Body of pancreas (tissue), 4 donors: ENCODE measurements at regions not wholly inside any gene's neighbourhood (a gene's known extent, or its start where the extent isn't known, plus 50 kb on each side); places are given as distances from the start of the nearest gene placed in this dataset.
"Not testable (repeated sequence)": the region's sequence is repeated elsewhere in the genome, so short reads cannot be mapped to it uniquely, and the experiment has no call there.

Experiments used
- ATAC-seq: fragments of 150-250 bp; one replicate; pipeline ENCODE4 v1.9.1; 2016
- DNase-seq, 4 donors: peaks; one replicate each; pipeline ENCODE4 v3.0.0-alpha.2; 2019
- H3K27ac ChIP-seq, 4 donors: fragments of 200-600 bp; sonication (generic); 1 replicate in 3 of 4; 2 replicates in 1 of 4; pipeline versions ENCODE4 v1.5.1 to v1.6.1; 2016 to 2019; ENCODE audit warnings: mild to moderate bottlenecking in 1 of 4, mixed read lengths in 1 of 4, moderate library complexity in 1 of 4
- H3K27me3 ChIP-seq, 2 donors: fragments of 200-600 bp; sonication (generic); one replicate each; pipeline ENCODE4 v1.6.0; 2016; ENCODE audit warnings: mild to moderate bottlenecking in 1 of 2
- H3K36me3 ChIP-seq, 2 donors: fragments of 200-600 bp; sonication (generic); replicated peaks in 1 of 2; 2 replicates each; pipeline ENCODE4 v1.5.1; 2016; ENCODE audit warnings: low read depth in 2 of 2; ENCODE audit not compliant: insufficient read depth in 1 of 2
- H3K4me1 ChIP-seq: fragments of 200-600 bp; sonication (generic); one replicate; pipeline ENCODE4 v1.6.0; 2016
- H3K4me3 ChIP-seq, 2 donors: fragments of 200-600 bp; sonication (generic); 1 replicate in 1 of 2; 2 replicates in 1 of 2; pipeline ENCODE4 v1.5.1; 2016 to 2019
- H3K9me3 ChIP-seq, 3 donors: fragments of 200-600 bp; sonication (generic); 1 replicate in 2 of 3; 2 replicates in 1 of 3; pipeline ENCODE4 v1.5.1; 2016
- POLR2A ChIP-seq, 3 donors: fragments of 450-650 bp; IDR thresholded peaks; one replicate each; pipeline ENCODE4 v1.6.1; 2016; ENCODE audit warnings: antibody characterized with exemption in 3 of 3, mild to moderate bottlenecking in 2 of 3
- WGBS, 2 donors: methylation state at CpG; one replicate each; pipeline ENCODE4 v1.1.5; 2017; 5-methylcytosine and 5-hydroxymethylcytosine counted together
- intact Hi-C: fragments of 100-400 bp; cut with DNase I; formaldehyde crosslinking; loops from one replicate; pipeline ENCODE4 v1.15.1; 2023
- TF ChIP-seq, protein P1 (sequence below), 7 experiments: fragments of 450-650 bp in 4 of 7; fragments of 200-600 bp in 3 of 7; sonication (generic) in 3 of 7; IDR thresholded peaks; one replicate each; pipeline ENCODE4 v1.5.1; 2016 to 2019; ENCODE audit warnings: antibody characterized with exemption in 7 of 7

DNA sequence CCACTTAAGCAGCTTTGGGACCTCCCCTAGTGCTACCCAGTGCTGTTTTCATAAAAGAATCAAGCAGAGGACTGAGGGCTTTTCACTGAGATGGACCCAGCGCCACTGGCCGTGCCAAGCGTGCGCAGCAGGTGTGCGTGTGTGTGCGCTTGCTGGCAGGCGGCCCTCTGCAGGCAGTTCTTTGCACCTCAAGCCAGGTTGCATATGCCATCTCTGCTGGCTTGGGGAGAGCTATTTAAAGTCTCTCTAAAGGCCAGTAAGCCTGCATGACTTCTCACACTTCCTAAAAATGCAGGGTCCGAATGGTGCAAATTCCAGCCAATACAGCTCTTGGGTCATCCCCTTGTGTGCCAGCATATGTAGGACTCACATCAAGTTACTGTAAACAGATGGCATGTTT lies 255.5 kb downstream of the RNF152 start:
- intact Hi-C loops, result loop anchor here (5.0 kb wide), 1 partner anchor 255 kb away; the partner anchor contains the start of gene RNF152
- H3K27me3 ChIP-seq, result no peaks in the 10 kb centered on the region
- H3K4me1 ChIP-seq, result peaks cover 26% of the 10 kb centered on the region
- H3K36me3 ChIP-seq, result no peaks in the 10 kb centered on the region
- peak; percentile 31 to 75 (median 70) for DNase-seq
- H3K9me3 ChIP-seq, result no peaks in the 10 kb centered on the region
- peak overlapping the region in 3 of 4 donors; percentile 18 to 75 (median 66) for H3K27ac ChIP-seq
- no peak overlapping the region for H3K4me3 ChIP-seq
- WGBS, 2 donors, result 51 to 62% methylated on average over 8 of the region's 8 CpGs
- TF ChIP-seq POLR2A (IDR thresholded peaks at IDR 0.05), result no peak
- TF ChIP-seq, protein P1, sequence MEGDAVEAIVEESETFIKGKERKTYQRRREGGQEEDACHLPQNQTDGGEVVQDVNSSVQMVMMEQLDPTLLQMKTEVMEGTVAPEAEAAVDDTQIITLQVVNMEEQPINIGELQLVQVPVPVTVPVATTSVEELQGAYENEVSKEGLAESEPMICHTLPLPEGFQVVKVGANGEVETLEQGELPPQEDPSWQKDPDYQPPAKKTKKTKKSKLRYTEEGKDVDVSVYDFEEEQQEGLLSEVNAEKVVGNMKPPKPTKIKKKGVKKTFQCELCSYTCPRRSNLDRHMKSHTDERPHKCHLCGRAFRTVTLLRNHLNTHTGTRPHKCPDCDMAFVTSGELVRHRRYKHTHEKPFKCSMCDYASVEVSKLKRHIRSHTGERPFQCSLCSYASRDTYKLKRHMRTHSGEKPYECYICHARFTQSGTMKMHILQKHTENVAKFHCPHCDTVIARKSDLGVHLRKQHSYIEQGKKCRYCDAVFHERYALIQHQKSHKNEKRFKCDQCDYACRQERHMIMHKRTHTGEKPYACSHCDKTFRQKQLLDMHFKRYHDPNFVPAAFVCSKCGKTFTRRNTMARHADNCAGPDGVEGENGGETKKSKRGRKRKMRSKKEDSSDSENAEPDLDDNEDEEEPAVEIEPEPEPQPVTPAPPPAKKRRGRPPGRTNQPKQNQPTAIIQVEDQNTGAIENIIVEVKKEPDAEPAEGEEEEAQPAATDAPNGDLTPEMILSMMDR (IDR thresholded peaks at IDR 0.05), result peak in 3 of 7 experiments; percentile 17 to 31 (median 25)
- ATAC-seq, result no peak

DNA sequence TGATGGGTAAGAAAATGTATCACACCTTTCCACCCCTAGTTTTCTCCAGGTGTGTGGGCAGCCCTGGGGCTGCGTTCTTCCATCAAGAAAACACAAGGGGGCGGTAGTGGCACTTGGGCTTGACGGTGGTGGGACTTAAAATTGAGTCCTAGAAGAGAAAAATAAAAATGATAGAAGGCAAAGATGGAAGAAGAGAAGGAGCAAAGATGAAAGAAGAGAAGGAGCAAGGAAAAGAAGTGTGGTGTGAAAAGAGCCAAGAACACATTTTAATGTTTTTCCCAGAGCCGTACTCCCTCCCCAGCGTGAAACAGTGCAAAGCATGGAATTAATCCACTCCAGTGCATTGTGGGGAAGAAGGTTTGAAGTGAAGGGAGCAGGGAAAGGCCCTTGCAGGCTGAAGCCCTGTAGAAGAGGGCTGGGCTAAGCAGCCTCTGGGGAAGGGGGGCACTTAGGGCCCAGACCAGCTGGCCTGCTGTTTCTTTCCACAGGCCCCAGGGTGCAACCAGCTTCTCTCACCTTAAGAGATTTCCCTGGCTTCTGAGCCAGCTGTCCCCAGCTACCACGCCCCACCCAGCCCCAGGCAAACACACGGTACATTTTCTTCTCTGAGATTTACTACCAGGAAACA lies 256.8 kb downstream of the RNF152 start:
- TF ChIP-seq, protein P1 (IDR thresholded peaks at IDR 0.05), result peak in 6 of 7 experiments; percentile 80 to 96 (median 88)
- TF ChIP-seq POLR2A (IDR thresholded peaks at IDR 0.05), result no peak
- Histone ChIP-seq H3K36me3 (no peaks in the 10 kb centered on the region), H3K4me1 (peaks cover 26% of the 10 kb centered on the region), H3K4me3 (no peak overlapping the region), H3K9me3 (no peaks in the 10 kb centered on the region), H3K27me3 (no peaks in the 10 kb centered on the region), H3K27ac (peak overlapping the region; percentile 18 to 75 (median 47))
- 4 to 6% methylated on average over 7 of the region's 7 CpGs for WGBS, 2 donors
- intact Hi-C loops, result loop anchor here (5.0 kb wide), 1 partner anchor 256 kb away; the partner anchor contains the start of gene RNF152
- peak; percentile 65 to 80 (median 69) for DNase-seq
- peak; percentile 82 for ATAC-seq

DNA sequence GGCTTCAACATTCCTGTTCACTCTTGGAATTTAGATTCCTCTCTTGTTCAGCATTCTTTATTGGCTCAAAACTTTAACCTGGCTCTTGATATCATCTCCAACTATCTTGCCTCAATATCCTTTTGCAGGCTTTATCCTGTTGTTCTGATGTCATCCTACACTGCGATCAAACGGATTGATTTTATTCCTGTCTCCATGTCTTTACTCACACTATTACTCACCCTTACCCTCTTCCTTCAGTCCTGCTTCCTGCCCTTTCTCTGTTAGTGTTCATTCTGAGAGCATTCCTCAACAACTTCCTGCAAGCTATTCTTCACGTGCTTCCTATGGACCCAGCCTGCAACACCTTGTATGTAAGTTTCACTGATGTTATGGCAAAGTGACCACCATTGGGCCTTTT lies 264.7 kb downstream of the RNF152 start:
- DNase-seq, result no peak
- Histone ChIP-seq H3K4me3 (no peak overlapping the region), H3K27me3 (no peaks in the 10 kb centered on the region), H3K4me1 (no peaks in the 10 kb centered on the region), H3K27ac (no peak overlapping the region), H3K9me3 (no peaks in the 10 kb centered on the region), H3K36me3 (no peaks in the 10 kb centered on the region)
- intact Hi-C loops, result no loop called here
- 51 to 57% methylated on average over 3 of the region's 3 CpGs for WGBS, 2 donors
- ATAC-seq, result no peak
- no peak for TF ChIP-seq POLR2A (IDR thresholded peaks at IDR 0.05)
- TF ChIP-seq, protein P1 (IDR thresholded peaks at IDR 0.05), result no peak

DNA sequence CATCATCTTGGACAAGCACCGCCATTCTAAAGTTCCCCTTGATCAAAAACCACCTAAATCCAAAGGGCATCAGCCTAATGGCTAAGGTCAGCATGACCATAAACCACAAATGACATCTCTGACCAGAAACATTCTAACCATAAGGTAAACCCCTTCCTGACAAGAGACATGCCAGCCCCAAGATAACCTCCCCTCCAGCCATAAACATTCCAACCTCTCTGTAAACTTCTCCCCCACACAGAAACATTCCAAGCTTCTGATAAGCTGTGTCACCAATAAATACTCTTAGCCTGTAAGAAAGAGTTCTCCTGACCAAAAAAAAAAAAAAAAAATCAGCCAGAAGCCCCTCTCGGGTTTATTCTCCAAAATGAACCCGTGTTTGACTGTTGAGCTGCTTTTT lies 268.2 kb downstream of the RNF152 start:
- DNase-seq, H3K9me3 ChIP-seq, H3K27me3 ChIP-seq, H3K27ac ChIP-seq, ATAC-seq, H3K36me3 ChIP-seq, H3K4me3 ChIP-seq, H3K4me1 ChIP-seq, intact Hi-C loops: not testable (repeated sequence)
- 78 to 88% methylated on average over 3 of the region's 3 CpGs for WGBS, 2 donors

DNA sequence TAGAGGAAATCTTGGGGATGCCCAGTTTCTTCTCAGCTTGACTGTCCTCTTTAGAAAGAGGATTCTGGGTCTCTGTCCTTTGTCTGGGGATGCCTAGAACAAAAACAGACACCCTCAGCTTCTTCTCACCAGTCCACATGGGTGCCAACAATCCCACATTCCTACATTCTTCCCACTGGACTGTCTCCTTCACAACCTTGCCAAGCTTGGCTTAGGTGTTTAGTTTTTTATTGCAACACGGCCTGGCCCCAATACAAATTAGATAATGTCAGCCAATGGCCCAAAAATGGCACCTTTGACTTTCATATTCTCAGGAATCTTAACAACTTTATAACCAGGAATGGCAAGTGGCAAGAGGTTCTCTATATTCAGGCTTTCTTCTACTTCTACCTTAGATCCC lies 273.0 kb downstream of the RNF152 start:
- ATAC-seq (no peak), DNase-seq (no peak)
- Histone ChIP-seq H3K4me1 (no peaks in the 10 kb centered on the region), H3K27ac (no peak overlapping the region), H3K27me3 (no peaks in the 10 kb centered on the region), H3K4me3 (no peak overlapping the region), H3K36me3 (no peaks in the 10 kb centered on the region), H3K9me3 (no peaks in the 10 kb centered on the region)
- TF ChIP-seq POLR2A (IDR thresholded peaks at IDR 0.05), result no peak
- TF ChIP-seq, protein P1 (IDR thresholded peaks at IDR 0.05), result no peak
- intact Hi-C loops, result no loop called here
- 17 to 47% methylated on average over 1 of the region's 1 CpG for WGBS, 2 donors
